Esophagus squamous epithelium (tissue), 4 donors: ENCODE measurements at regions not wholly inside any gene's neighbourhood (a gene's known extent, or its start where the extent isn't known, plus 50 kb on each side); places are given as distances from the start of the nearest gene placed in this dataset.

Source experiments
- POLR2A ChIP-seq, 4 donors: fragments of 450-650 bp; IDR thresholded peaks; one replicate each; pipeline ENCODE4 v1.6.1; 2017; ENCODE audit warnings: antibody characterized with exemption in 4 of 4, mild to moderate bottlenecking in 4 of 4, moderate library complexity in 3 of 4
- TF ChIP-seq, protein P1 (sequence below), 6 experiments: fragments of 450-650 bp in 4 of 6; fragments of 200-600 bp in 2 of 6; sonication (generic) in 2 of 6; IDR thresholded peaks; one replicate each; pipeline ENCODE4 v1.5.1; 2016 to 2019; ENCODE audit warnings: antibody characterized with exemption in 6 of 6, mild to moderate bottlenecking in 4 of 6, moderate library complexity in 4 of 6

DNA sequence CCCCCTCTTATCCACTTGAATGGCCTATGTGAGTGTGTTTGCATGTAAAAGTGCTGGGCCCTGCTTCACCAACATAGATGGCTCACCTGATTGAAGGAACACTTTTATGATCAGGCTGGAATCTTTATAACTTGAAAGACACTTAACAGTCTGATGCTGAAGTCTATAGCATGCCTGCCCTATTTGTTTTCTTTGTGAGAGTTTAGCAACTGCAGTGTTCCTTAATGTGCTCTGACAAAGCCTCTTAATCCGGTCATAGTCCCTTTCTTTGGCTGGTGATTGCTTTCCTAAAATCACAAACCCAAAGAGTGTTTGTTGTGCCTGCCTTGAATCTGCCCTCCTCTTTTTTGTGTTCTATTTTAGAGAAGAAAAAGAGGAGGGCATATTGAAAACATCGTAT is 1382.8 kb upstream of the CELF4 start:
- TF ChIP-seq, protein P1, sequence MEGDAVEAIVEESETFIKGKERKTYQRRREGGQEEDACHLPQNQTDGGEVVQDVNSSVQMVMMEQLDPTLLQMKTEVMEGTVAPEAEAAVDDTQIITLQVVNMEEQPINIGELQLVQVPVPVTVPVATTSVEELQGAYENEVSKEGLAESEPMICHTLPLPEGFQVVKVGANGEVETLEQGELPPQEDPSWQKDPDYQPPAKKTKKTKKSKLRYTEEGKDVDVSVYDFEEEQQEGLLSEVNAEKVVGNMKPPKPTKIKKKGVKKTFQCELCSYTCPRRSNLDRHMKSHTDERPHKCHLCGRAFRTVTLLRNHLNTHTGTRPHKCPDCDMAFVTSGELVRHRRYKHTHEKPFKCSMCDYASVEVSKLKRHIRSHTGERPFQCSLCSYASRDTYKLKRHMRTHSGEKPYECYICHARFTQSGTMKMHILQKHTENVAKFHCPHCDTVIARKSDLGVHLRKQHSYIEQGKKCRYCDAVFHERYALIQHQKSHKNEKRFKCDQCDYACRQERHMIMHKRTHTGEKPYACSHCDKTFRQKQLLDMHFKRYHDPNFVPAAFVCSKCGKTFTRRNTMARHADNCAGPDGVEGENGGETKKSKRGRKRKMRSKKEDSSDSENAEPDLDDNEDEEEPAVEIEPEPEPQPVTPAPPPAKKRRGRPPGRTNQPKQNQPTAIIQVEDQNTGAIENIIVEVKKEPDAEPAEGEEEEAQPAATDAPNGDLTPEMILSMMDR (IDR thresholded peaks at IDR 0.05): no peak
- TF ChIP-seq POLR2A (IDR thresholded peaks at IDR 0.05): no peak
